WTC11 (cell line): ENCODE measurements at regions not wholly inside any gene's neighbourhood (a gene's known extent, or its start where the extent isn't known, plus 50 kb on each side); places are given as distances from the start of the nearest gene placed in this dataset.

Source experiments
- ATAC-seq: fragments of 200-7000 bp; cut with Tn5 transposase; 2 replicates; pipeline ENCODE4 v1.10.0; 2021; ENCODE audit warnings: mild to moderate bottlenecking, moderate library complexity
- CTCF ChIA-PET: fragments of 300-600 bp; sonication (Branson Sonifier 250); formaldehyde crosslinking; loops from one replicate; lab custom pipeline; 2021; ENCODE audit warnings: antibody characterized with exemption; lab: Charles Lee
- POLR2A ChIA-PET: fragments of 350-600 bp; sonication (Branson Sonifier 250); formaldehyde crosslinking; loops from one replicate; lab custom pipeline; 2021; ENCODE audit warnings: antibody characterized with exemption; lab: Charles Lee
- DNase-seq: peaks from one replicate; pipeline ENCODE4 v3.0.0; 2021; ENCODE audit warnings: low spot score
- H3K27ac Mint-ChIP-seq: 2 replicates; pipeline ENCODE4 v1.8.0; 2021; ENCODE audit warnings: mixed read lengths
- H3K27me3 Mint-ChIP-seq: 2 replicates; pipeline ENCODE4 v1.8.0; 2021; ENCODE audit warnings: low read depth, mild to moderate bottlenecking, moderate library complexity, mixed read lengths
- H3K36me3 Mint-ChIP-seq: 2 replicates; pipeline ENCODE4 v1.8.0; 2021; ENCODE audit warnings: mixed read lengths
- H3K4me1 Mint-ChIP-seq: 2 replicates; pipeline ENCODE4 v1.8.0; 2022; ENCODE audit warnings: mixed read lengths
- H3K4me3 Mint-ChIP-seq: 2 replicates; pipeline ENCODE4 v1.8.0; 2021; ENCODE audit warnings: mild to moderate bottlenecking, moderate library complexity, mixed read lengths
- H3K9me3 Mint-ChIP-seq: 2 replicates; pipeline ENCODE4 v1.8.0; 2021; ENCODE audit warnings: mixed read lengths
- AFF4 ChIP-seq: sonication (generic); formaldehyde crosslinking; IDR thresholded peaks from 2 replicates; pipeline ENCODE4 v1.8.1; 2023; ENCODE audit warnings: mild to moderate bottlenecking, missing genetic modification reagents, borderline replicate concordance
- CDX4 ChIP-seq: fragments of 250-450 bp; sonication (Bioruptor Pico); IDR thresholded peaks from 2 replicates; pipeline ENCODE4 v1.9.0; 2021; ENCODE audit warnings: moderate library complexity, mild to moderate bottlenecking, inconsistent platforms, borderline replicate concordance
- CREB1 ChIP-seq: sonication (generic); formaldehyde crosslinking; IDR thresholded peaks from 2 replicates; pipeline ENCODE4 v1.8.0; 2023; ENCODE audit warnings: mild to moderate bottlenecking, missing genetic modification reagents
- ELF4 ChIP-seq: sonication (generic); formaldehyde crosslinking; IDR thresholded peaks from 2 replicates; pipeline ENCODE4 v1.8.1; 2022; ENCODE audit warnings: low read depth, mild to moderate bottlenecking, moderate library complexity, missing genetic modification reagents
- FOXJ3 ChIP-seq: sonication (generic); formaldehyde crosslinking; IDR thresholded peaks from 2 replicates; pipeline ENCODE4 v1.9.0; 2021; ENCODE audit warnings: missing genetic modification reagents, mild to moderate bottlenecking, borderline replicate concordance
- GABPB1 ChIP-seq: sonication (generic); formaldehyde crosslinking; IDR thresholded peaks from 2 replicates; pipeline ENCODE4 v1.8.1; 2023; ENCODE audit warnings: mild to moderate bottlenecking, missing genetic modification reagents
- GTF2I ChIP-seq: fragments of 250-450 bp; sonication (Bioruptor Pico); conservative IDR thresholded peaks from 2 replicates; pipeline ENCODE4 v1.4.0; 2021; ENCODE audit warnings: mild to moderate bottlenecking
- IRF1 ChIP-seq: sonication (generic); formaldehyde crosslinking; IDR thresholded peaks from 2 replicates; pipeline ENCODE4 v1.8.0; 2023; ENCODE audit warnings: missing genetic modification reagents
- JAZF1 ChIP-seq: fragments of 250-450 bp; sonication (Bioruptor Pico); IDR thresholded peaks from 2 replicates; pipeline ENCODE4 v1.9.0; 2021; ENCODE audit warnings: moderate library complexity, mild to moderate bottlenecking, inconsistent platforms
- JUN ChIP-seq: sonication (generic); formaldehyde crosslinking; IDR thresholded peaks from 2 replicates; pipeline ENCODE4 v1.8.0; 2023; ENCODE audit warnings: mild to moderate bottlenecking, missing genetic modification reagents
- STAT6 ChIP-seq: sonication (generic); formaldehyde crosslinking; conservative IDR thresholded peaks from 2 replicates; pipeline ENCODE4 v1.8.1; 2023; ENCODE audit warnings: mild to moderate bottlenecking, low read depth, missing genetic modification reagents, moderate library complexity
- ZBTB21 ChIP-seq: sonication (generic); formaldehyde crosslinking; IDR thresholded peaks from 2 replicates; pipeline ENCODE4 v1.8.1; 2023; ENCODE audit warnings: mild to moderate bottlenecking, missing genetic modification reagents, borderline replicate concordance
- ZBTB43 ChIP-seq: sonication (generic); formaldehyde crosslinking; IDR thresholded peaks from 2 replicates; pipeline ENCODE4 v1.8.1; 2023; ENCODE audit warnings: mild to moderate bottlenecking, missing genetic modification reagents
- ZNF138 ChIP-seq: sonication (generic); formaldehyde crosslinking; conservative IDR thresholded peaks from 2 replicates; pipeline ENCODE4 v1.8.1; 2022; ENCODE audit warnings: mild to moderate bottlenecking, moderate library complexity, missing genetic modification reagents
- ZNF219 ChIP-seq: sonication (generic); formaldehyde crosslinking; IDR thresholded peaks from 2 replicates; pipeline ENCODE4 v1.8.0; 2023; ENCODE audit warnings: missing genetic modification reagents, mild to moderate bottlenecking, borderline replicate concordance
- ZNF396 ChIP-seq: fragments of 250-450 bp; sonication (Bioruptor Pico); IDR thresholded peaks from 2 replicates; pipeline ENCODE4 v1.8.0; 2021; ENCODE audit warnings: mild to moderate bottlenecking, moderate library complexity, borderline replicate concordance
- ZNF423 ChIP-seq: fragments of 250-450 bp; sonication (Bioruptor Pico); IDR thresholded peaks from 2 replicates; pipeline ENCODE4 v2.1.2; 2022; ENCODE audit warnings: mild to moderate bottlenecking, moderate library complexity
- ZNF532 ChIP-seq: fragments of 250-450 bp; sonication (Bioruptor Pico); IDR thresholded peaks from 2 replicates; pipeline ENCODE4 v1.9.0; 2021; ENCODE audit warnings: mild to moderate bottlenecking, borderline replicate concordance
- TF ChIP-seq, protein P1 (sequence below): sonication (generic); formaldehyde crosslinking; IDR thresholded peaks from 2 replicates; pipeline ENCODE4 v1.8.0; 2022; ENCODE audit warnings: mild to moderate bottlenecking, missing genetic modification reagents

GRCh38 chr4:107548211-107548905 lies 171.7 kb downstream of the PAPSS1 start:
- POLR2A ChIA-PET, result no interaction called here
- CTCF ChIA-PET, result no interaction called here
- H3K9me3 Mint-ChIP-seq, result peaks cover 4% of the 10 kb centered on the region; the same call in 1 of the 2 replicates
- H3K27me3 Mint-ChIP-seq, result no peaks in the 10 kb centered on the region
- ATAC-seq, result peak; percentile 34; the same call in 1 of the 2 replicates
- peaks cover 21% of the 10 kb centered on the region for H3K4me1 Mint-ChIP-seq
- no peak for DNase-seq
- no peak for TF ChIP-seq ZBTB21 (CRISPR knock-in tag)
- no peak for TF ChIP-seq ELF4
- TF ChIP-seq STAT6 (CRISPR knock-in tag), result no peak
- peak overlapping the region; percentile 27; the same call in 1 of the 2 replicates for H3K4me3 Mint-ChIP-seq
- H3K27ac Mint-ChIP-seq, result peak overlapping the region; percentile 57
- H3K36me3 Mint-ChIP-seq, result peaks cover 8% of the 10 kb centered on the region

DNA sequence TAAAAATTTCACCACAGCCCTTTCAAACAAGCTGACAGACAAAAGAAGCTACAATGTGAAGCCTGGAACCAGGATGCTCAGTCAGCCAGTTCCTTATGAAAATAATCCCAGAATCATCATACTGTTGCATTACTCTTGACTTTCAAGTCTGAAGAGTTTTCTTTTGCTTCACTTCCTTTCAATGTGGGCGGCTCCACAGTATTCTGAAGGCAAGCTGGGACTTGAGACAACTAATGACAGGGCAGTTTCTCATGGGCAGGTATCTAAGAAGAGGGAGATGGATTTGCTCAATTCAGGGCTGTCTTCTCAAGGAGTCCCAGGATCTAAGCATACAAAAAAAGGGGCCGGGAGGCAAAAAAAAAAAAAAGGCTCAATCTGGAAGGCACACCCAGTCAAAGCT lies 173.4 kb downstream of the PAPSS1 start:
- H3K27ac Mint-ChIP-seq, result no peak overlapping the region
- no peaks in the 10 kb centered on the region for H3K27me3 Mint-ChIP-seq
- ChIA-PET CTCF (interaction anchor here (0.7 kb wide), 1 partner anchor 366 kb away, joined by 4 read pairs; no protein-coding TSS in a partner anchor), POLR2A (no interaction called here)
- H3K36me3 Mint-ChIP-seq, result peaks cover 8% of the 10 kb centered on the region
- ATAC-seq, result no peak
- H3K4me3 Mint-ChIP-seq, result no peak overlapping the region
- TF ChIP-seq AFF4, result no peak
- no peak for TF ChIP-seq ZNF423 (CRISPR knock-in tag)
- TF ChIP-seq ZBTB43 (CRISPR knock-in tag), result no peak
- no peak for TF ChIP-seq IRF1 (CRISPR knock-in tag)
- TF ChIP-seq ZBTB21 (CRISPR knock-in tag), result no peak
- TF ChIP-seq, protein P1, sequence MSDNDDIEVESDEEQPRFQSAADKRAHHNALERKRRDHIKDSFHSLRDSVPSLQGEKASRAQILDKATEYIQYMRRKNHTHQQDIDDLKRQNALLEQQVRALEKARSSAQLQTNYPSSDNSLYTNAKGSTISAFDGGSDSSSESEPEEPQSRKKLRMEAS (CRISPR knock-in tag), result no peak
- TF ChIP-seq GABPB1, result no peak
- TF ChIP-seq ZNF219 (CRISPR knock-in tag), result no peak
- no peak for TF ChIP-seq ZNF396 (CRISPR knock-in tag)
- TF ChIP-seq FOXJ3 (CRISPR knock-in tag), result no peak
- no peak for TF ChIP-seq CDX4
- no peak for TF ChIP-seq ZNF532
- no peak for TF ChIP-seq GTF2I (CRISPR knock-in tag)
- no peak for TF ChIP-seq JUN
- TF ChIP-seq JAZF1, result no peak
- TF ChIP-seq ZNF138 (CRISPR knock-in tag), result no peak
- TF ChIP-seq CREB1, result no peak
- H3K4me1 Mint-ChIP-seq, result peaks cover 21% of the 10 kb centered on the region
- no peak for DNase-seq
- H3K9me3 Mint-ChIP-seq, result peaks cover 4% of the 10 kb centered on the region; the same call in 1 of the 2 replicates
